NB4 (cell line): ENCODE measurements at regions not wholly inside any gene's neighbourhood (a gene's known extent, or its start where the extent isn't known, plus 50 kb on each side); places are given as distances from the start of the nearest gene placed in this dataset.

ENCODE experiments used
- CTCF ChIP-seq: IDR thresholded peaks from one replicate; pipeline ENCODE4 v1.5.1; 2012; ENCODE audit warnings: low read depth, low read length
- MYC ChIP-seq: IDR thresholded peaks from 2 replicates; pipeline ENCODE4 v1.6.1; 2011; ENCODE audit warnings: low read depth, low read length
- POLR2A ChIP-seq: IDR thresholded peaks from 2 replicates; pipeline ENCODE4 v1.6.1; 2011; ENCODE audit warnings: mild to moderate bottlenecking; ENCODE audit not compliant: insufficient read length; ENCODE audit errors: extremely low read depth

- no peak for TF ChIP-seq CTCF
- TF ChIP-seq POLR2A: no peak
- TF ChIP-seq MYC: no peak
Observed at GRCh38 chr5:96144289-96144688, 182.6 kb upstream of the ELL2 start.
